HG03342 (cell line): ENCODE measurements at regions not wholly inside any gene's neighbourhood (a gene's known extent, or its start where the extent isn't known, plus 50 kb on each side); places are given as distances from the start of the nearest gene placed in this dataset.
A peak's percentile ranks its signal among the peaks of the same experiment; 100 is the strongest.
"Not testable (repeated sequence)": the region's sequence is repeated elsewhere in the genome, so short reads cannot be mapped to it uniquely, and the experiment has no call there.

Experiments used
- ATAC-seq: cut with Tn5 transposase; IDR thresholded peaks from one replicate; pipeline ENCODE4 v1.9.1; 2021; ENCODE audit warnings: mild to moderate bottlenecking, moderate library complexity; ENCODE audit not compliant: unreplicated experiment

GRCh38 chr1:233435622-233436021, 108.1 kb downstream of the MAP3K21 start:
- ATAC-seq, result no peak

GRCh38 chr1:233439721-233440120, 112.2 kb downstream of the MAP3K21 start:
- no peak for ATAC-seq

GRCh38 chr1:233440951-233441401, 113.5 kb downstream of the MAP3K21 start:
- no peak for ATAC-seq

- ATAC-seq, result no peak
Observed at GRCh38 chr1:233442026-233442780, 114.7 kb downstream of the MAP3K21 start.

- ATAC-seq, result no peak
Observed at GRCh38 chr1:233443040-233443760, 115.7 kb downstream of the MAP3K21 start.

GRCh38 chr1:233444484-233444883, 117.0 kb downstream of the MAP3K21 start:
- no peak for ATAC-seq

- ATAC-seq, result no peak
Observed at GRCh38 chr1:233445737-233446136, 118.2 kb downstream of the MAP3K21 start.

- no peak for ATAC-seq
Observed at GRCh38 chr1:233446935-233447334, 119.4 kb downstream of the MAP3K21 start.

GRCh38 chr1:233448109-233448689, 120.7 kb downstream of the MAP3K21 start:
- no peak for ATAC-seq

- no peak for ATAC-seq
Observed at GRCh38 chr1:233452724-233453123, 125.2 kb downstream of the MAP3K21 start.

GRCh38 chr1:233453433-233454200, 126.1 kb downstream of the MAP3K21 start:
- no peak for ATAC-seq

- ATAC-seq, result peak; percentile 68
Observed at GRCh38 chr1:233459470-233459945, 132.0 kb downstream of the MAP3K21 start.

GRCh38 chr1:233459968-233460367, 132.4 kb downstream of the MAP3K21 start:
- no peak for ATAC-seq

- ATAC-seq, result no peak
Observed at GRCh38 chr1:233460692-233461091, 133.2 kb downstream of the MAP3K21 start.

- no peak for ATAC-seq
Observed at GRCh38 chr1:233461847-233462246, 134.3 kb downstream of the MAP3K21 start.

- no peak for ATAC-seq
Observed at GRCh38 chr1:233463333-233463732, 135.8 kb downstream of the MAP3K21 start.

- no peak for ATAC-seq
Observed at GRCh38 chr1:233465745-233466343, 138.3 kb downstream of the MAP3K21 start.

GRCh38 chr1:233470741-233471499, 143.0 kb upstream of the KCNK1 start:
- no peak for ATAC-seq

GRCh38 chr1:233471851-233472250, 142.1 kb upstream of the KCNK1 start:
- ATAC-seq, result not testable (repeated sequence)

- not testable (repeated sequence) for ATAC-seq
Observed at GRCh38 chr1:233472796-233473195, 141.1 kb upstream of the KCNK1 start.
